SK-N-SH treated with all-trans-retinoic acid at 6 μM for 48 hours (cell line): ENCODE measurements at regions not wholly inside any gene's neighbourhood (a gene's known extent, or its start where the extent isn't known, plus 50 kb on each side); places are given as distances from the start of the nearest gene placed in this dataset.

Experiments used
- ATAC-seq: fragments of 200-7000 bp; cut with Tn5 transposase; 3 replicates; pipeline ENCODE4 v1.9.1; 2020; ENCODE audit warnings: mild to moderate bottlenecking, moderate library complexity
- ARNTL ChIP-seq: fragments of 450-650 bp; formaldehyde crosslinking; IDR thresholded peaks from 2 replicates; pipeline ENCODE4 v1.5.0; 2020; ENCODE audit warnings: low read depth, mild to moderate bottlenecking, moderate library complexity, borderline replicate concordance
- BACH2 ChIP-seq: fragments of 250-450 bp; sonication (Bioruptor Pico); IDR thresholded peaks from 2 replicates; pipeline ENCODE4 v1.9.0; 2021; ENCODE audit warnings: mild to moderate bottlenecking, borderline replicate concordance
- CSDC2 ChIP-seq: fragments of 250-450 bp; sonication (Bioruptor Pico); IDR thresholded peaks from 2 replicates; pipeline ENCODE4 v1.5.0; 2020; ENCODE audit warnings: mild to moderate bottlenecking, moderate library complexity
- ESRRG ChIP-seq: fragments of 250-450 bp; sonication (Bioruptor Pico); IDR thresholded peaks from 2 replicates; pipeline ENCODE4 v1.6.1; 2021; ENCODE audit warnings: mild to moderate bottlenecking
- GLIS3 ChIP-seq: fragments of 250-450 bp; sonication (Bioruptor Pico); IDR thresholded peaks from 2 replicates; pipeline ENCODE4 v1.5.0; 2020; ENCODE audit warnings: mild to moderate bottlenecking, moderate library complexity
- ISL1 ChIP-seq: fragments of 250-450 bp; sonication (Bioruptor Pico); IDR thresholded peaks from 2 replicates; pipeline ENCODE4 v2.1.2; 2022; ENCODE audit warnings: mild to moderate bottlenecking, moderate library complexity
- PPARA ChIP-seq: fragments of 250-450 bp; sonication (Bioruptor Pico); IDR thresholded peaks from 2 replicates; pipeline ENCODE4 v1.5.0; 2020; ENCODE audit warnings: mild to moderate bottlenecking, borderline replicate concordance
- RARB ChIP-seq: fragments of 250-450 bp; sonication (Bioruptor Pico); IDR thresholded peaks from 2 replicates; pipeline ENCODE4 v1.8.0; 2021; ENCODE audit warnings: mild to moderate bottlenecking, moderate library complexity
- SNAI2 ChIP-seq: fragments of 250-450 bp; sonication (Bioruptor Pico); IDR thresholded peaks from 2 replicates; pipeline ENCODE4 v1.5.0; 2020; ENCODE audit warnings: mild to moderate bottlenecking, moderate library complexity
- TCF4 ChIP-seq: fragments of 250-450 bp; sonication (Bioruptor Pico); IDR thresholded peaks from 2 replicates; pipeline ENCODE4 v1.8.0; 2021; ENCODE audit warnings: mild to moderate bottlenecking, moderate library complexity, borderline replicate concordance
- TOX ChIP-seq: fragments of 250-450 bp; sonication (Bioruptor Pico); IDR thresholded peaks from 2 replicates; pipeline ENCODE4 v1.8.0; 2021; ENCODE audit warnings: mild to moderate bottlenecking, moderate library complexity, borderline replicate concordance
- ZC3H10 ChIP-seq: fragments of 250-450 bp; sonication (Bioruptor Pico); IDR thresholded peaks from 2 replicates; pipeline ENCODE4 v1.5.1; 2021; ENCODE audit warnings: mild to moderate bottlenecking, moderate library complexity
- ZFP30 ChIP-seq: fragments of 450-650 bp; formaldehyde crosslinking; IDR thresholded peaks from 2 replicates; pipeline ENCODE4 v1.5.0; 2022; ENCODE audit warnings: mild to moderate bottlenecking, moderate library complexity
- ZNF565 ChIP-seq: fragments of 450-650 bp; formaldehyde crosslinking; conservative IDR thresholded peaks from 2 replicates; pipeline ENCODE4 v1.5.0; 2020; ENCODE audit warnings: low read depth, mild to moderate bottlenecking, moderate library complexity
- ZNF70 ChIP-seq: fragments of 450-650 bp; formaldehyde crosslinking; IDR thresholded peaks from 2 replicates; pipeline ENCODE4 v1.5.0; 2020; ENCODE audit warnings: mild to moderate bottlenecking, moderate library complexity
- ZNF8 ChIP-seq: fragments of 450-650 bp; formaldehyde crosslinking; IDR thresholded peaks from 2 replicates; pipeline ENCODE4 v1.5.0; 2020; ENCODE audit warnings: mild to moderate bottlenecking, moderate library complexity
- TF ChIP-seq, protein P1 (sequence below): fragments of 250-450 bp; sonication (Bioruptor Pico); IDR thresholded peaks from 2 replicates; pipeline ENCODE4 v1.5.0; 2020; ENCODE audit warnings: mild to moderate bottlenecking, moderate library complexity
- TF ChIP-seq, protein P2 (sequence below): fragments of 250-450 bp; sonication (Bioruptor Pico); IDR thresholded peaks from 2 replicates; pipeline ENCODE4 v1.5.1; 2020; ENCODE audit warnings: low read depth, mild to moderate bottlenecking, moderate library complexity
- TF ChIP-seq, protein P3 (sequence below): fragments of 250-450 bp; sonication (Bioruptor Pico); IDR thresholded peaks from 2 replicates; pipeline ENCODE4 v1.5.1; 2021; ENCODE audit warnings: mild to moderate bottlenecking, moderate library complexity

DNA sequence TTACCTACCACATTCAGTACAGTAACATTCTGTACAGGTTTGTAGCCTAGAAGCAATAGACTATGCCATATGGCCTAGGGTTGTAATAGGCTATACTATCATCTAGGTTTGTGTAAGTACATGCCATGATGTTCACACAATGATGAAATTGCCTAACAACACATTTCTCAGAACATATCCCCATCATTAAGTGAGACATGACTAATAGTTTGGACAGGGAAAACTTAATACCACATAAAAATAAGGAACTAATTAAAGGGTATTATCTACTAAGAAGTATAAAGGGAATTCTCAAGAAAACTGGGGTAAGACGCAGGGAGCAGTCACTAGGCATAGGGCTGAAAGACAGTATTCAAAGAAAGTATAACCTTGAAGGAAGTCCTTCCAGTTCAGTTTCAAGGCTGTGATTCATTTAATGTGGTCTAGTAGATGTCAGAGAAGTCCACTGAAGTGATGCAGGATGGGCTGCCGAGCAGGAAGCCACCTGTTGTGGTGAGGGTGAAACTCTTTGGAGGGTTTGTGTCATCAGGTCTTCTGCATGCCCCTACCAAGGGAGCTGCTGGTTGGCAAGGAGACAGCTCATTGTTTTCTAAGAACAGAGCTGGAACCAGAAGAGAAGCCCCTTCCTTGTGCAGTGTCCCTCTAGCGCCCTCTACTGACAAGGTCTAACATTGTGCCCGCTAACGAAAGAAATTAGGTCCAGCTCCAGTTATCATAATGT, 122.9 kb downstream of the OLFM4 start:
- no peak for ATAC-seq
- TF ChIP-seq ESRRG (CRISPR knock-in tag) (no peak), ISL1 (no peak), ARNTL (CRISPR knock-in tag) (no peak)

DNA sequence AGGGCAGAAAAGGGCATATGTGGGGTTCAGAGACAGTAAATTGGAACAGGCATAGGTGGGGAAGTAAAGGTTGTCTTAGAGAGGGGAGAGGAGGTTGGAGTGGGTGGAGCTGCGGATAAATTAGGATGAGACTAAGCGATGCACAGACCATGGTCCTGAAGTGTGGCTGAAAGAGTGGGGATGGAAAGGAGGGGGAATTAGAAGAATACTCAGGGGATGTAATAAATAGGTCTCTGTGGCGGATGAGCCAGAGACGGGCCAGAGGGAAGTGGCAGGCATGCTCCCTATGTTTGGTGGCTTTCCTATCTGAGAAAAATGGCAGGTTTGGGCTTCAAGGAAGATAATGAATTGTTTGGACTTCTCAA, 123.4 kb downstream of the OLFM4 start:
- TF ChIP-seq, protein P1, sequence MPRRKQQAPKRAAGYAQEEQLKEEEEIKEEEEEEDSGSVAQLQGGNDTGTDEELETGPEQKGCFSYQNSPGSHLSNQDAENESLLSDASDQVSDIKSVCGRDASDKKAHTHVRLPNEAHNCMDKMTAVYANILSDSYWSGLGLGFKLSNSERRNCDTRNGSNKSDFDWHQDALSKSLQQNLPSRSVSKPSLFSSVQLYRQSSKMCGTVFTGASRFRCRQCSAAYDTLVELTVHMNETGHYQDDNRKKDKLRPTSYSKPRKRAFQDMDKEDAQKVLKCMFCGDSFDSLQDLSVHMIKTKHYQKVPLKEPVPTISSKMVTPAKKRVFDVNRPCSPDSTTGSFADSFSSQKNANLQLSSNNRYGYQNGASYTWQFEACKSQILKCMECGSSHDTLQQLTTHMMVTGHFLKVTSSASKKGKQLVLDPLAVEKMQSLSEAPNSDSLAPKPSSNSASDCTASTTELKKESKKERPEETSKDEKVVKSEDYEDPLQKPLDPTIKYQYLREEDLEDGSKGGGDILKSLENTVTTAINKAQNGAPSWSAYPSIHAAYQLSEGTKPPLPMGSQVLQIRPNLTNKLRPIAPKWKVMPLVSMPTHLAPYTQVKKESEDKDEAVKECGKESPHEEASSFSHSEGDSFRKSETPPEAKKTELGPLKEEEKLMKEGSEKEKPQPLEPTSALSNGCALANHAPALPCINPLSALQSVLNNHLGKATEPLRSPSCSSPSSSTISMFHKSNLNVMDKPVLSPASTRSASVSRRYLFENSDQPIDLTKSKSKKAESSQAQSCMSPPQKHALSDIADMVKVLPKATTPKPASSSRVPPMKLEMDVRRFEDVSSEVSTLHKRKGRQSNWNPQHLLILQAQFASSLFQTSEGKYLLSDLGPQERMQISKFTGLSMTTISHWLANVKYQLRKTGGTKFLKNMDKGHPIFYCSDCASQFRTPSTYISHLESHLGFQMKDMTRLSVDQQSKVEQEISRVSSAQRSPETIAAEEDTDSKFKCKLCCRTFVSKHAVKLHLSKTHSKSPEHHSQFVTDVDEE (CRISPR knock-in tag): no peak
- TF ChIP-seq ZNF8 (CRISPR knock-in tag) (no peak), SNAI2 (CRISPR knock-in tag) (no peak), GLIS3 (CRISPR knock-in tag) (no peak), ARNTL (CRISPR knock-in tag) (no peak), ZC3H10 (CRISPR knock-in tag) (no peak), ZNF565 (CRISPR knock-in tag) (no peak), CSDC2 (CRISPR knock-in tag) (no peak)
- no peak for ATAC-seq

DNA sequence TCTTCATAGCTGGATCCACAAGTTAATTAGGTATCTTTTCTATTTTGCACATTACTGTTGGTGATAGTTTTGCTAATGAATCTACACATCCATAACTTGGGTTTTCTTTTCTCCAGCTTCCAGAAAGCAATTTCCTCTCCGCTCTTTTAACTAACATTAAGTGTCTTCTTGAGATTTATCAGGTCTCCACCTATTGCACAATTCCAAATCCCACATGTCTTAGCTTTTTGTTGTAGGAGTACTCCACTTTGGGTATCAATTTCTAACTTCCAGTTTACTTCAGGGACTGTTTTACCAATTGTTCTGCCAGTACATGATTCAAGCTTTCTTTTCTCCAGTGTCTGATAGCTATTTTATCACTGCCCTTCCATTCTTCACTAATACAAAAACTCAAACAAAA, 129.6 kb downstream of the OLFM4 start:
- ATAC-seq: no peak
- TF ChIP-seq PPARA (CRISPR knock-in tag) (no peak), TOX (CRISPR knock-in tag) (no peak), ZFP30 (CRISPR knock-in tag) (no peak), SNAI2 (CRISPR knock-in tag) (no peak)
- TF ChIP-seq, protein P1 (CRISPR knock-in tag): no peak
- TF ChIP-seq, all 23 proteins: peak for 0

DNA sequence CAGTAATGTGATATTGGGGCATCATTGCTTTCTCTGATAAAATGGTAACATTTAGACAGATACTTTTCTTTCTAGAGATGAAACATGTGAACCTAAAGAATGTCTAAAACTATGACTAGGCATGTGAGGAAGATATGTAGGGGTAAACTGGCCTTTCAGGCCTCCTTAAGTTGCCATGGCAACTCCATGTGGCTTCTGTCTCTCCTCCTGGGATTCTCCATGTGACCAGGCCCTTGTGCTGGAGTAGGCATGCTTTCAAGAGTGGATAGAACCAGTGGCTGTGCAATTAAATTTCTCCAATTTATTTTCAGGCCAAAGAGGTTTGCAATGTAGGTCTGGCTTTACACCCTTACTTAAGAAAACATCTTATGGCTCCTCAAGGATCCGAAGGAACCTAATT, 130.8 kb downstream of the OLFM4 start:
- TF ChIP-seq PPARA (CRISPR knock-in tag): no peak
- TF ChIP-seq, protein P2, sequence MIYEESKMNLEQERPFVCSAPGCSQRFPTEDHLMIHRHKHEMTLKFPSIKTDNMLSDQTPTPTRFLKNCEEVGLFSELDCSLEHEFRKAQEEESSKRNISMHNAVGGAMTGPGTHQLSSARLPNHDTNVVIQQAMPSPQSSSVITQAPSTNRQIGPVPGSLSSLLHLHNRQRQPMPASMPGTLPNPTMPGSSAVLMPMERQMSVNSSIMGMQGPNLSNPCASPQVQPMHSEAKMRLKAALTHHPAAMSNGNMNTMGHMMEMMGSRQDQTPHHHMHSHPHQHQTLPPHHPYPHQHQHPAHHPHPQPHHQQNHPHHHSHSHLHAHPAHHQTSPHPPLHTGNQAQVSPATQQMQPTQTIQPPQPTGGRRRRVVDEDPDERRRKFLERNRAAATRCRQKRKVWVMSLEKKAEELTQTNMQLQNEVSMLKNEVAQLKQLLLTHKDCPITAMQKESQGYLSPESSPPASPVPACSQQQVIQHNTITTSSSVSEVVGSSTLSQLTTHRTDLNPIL: no peak
- TF ChIP-seq ZNF8 (CRISPR knock-in tag): no peak
- TF ChIP-seq ARNTL (CRISPR knock-in tag): no peak
- no peak for ATAC-seq

DNA sequence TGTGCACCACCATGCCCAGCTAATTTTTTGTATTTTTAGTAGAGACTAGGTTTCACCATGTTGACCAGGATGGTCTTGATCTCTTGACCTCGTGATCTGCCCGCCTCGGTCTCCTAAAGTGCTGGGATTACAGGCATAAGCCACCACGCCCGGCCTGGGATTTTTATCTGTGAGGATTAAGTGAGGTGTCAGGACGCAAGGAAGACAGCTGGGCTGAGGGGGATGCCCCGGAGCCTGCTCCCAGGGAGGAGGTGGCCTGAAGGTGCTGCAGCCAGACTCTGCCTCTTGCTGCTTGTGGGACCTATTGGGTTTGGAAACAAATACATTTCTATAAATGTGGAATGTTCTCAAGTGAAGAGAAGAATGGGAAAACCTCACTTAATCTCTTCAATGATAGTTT, 131.6 kb downstream of the OLFM4 start:
- ATAC-seq: no peak
- TF ChIP-seq CSDC2 (CRISPR knock-in tag) (no peak), TOX (CRISPR knock-in tag) (no peak), ZNF70 (CRISPR knock-in tag) (no peak), RARB (no peak), GLIS3 (CRISPR knock-in tag) (no peak), TCF4 (CRISPR knock-in tag) (no peak), BACH2 (CRISPR knock-in tag) (no peak), ZC3H10 (CRISPR knock-in tag) (no peak), ISL1 (no peak), ESRRG (CRISPR knock-in tag) (no peak)
- TF ChIP-seq, protein P1 (CRISPR knock-in tag): no peak
- TF ChIP-seq, protein P3, sequence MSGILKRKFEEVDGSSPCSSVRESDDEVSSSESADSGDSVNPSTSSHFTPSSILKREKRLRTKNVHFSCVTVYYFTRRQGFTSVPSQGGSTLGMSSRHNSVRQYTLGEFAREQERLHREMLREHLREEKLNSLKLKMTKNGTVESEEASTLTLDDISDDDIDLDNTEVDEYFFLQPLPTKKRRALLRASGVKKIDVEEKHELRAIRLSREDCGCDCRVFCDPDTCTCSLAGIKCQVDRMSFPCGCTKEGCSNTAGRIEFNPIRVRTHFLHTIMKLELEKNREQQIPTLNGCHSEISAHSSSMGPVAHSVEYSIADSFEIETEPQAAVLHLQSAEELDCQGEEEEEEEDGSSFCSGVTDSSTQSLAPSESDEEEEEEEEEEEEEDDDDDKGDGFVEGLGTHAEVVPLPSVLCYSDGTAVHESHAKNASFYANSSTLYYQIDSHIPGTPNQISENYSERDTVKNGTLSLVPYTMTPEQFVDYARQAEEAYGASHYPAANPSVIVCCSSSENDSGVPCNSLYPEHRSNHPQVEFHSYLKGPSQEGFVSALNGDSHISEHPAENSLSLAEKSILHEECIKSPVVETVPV (CRISPR knock-in tag): no peak
- TF ChIP-seq, protein P2: no peak
